Thyroid gland (tissue), 4 donors: ENCODE measurements at regions not wholly inside any gene's neighbourhood (a gene's known extent, or its start where the extent isn't known, plus 50 kb on each side); places are given as distances from the start of the nearest gene placed in this dataset.

Experiments
- POLR2A ChIP-seq, 2 donors: fragments of 450-650 bp; IDR thresholded peaks; one replicate each; pipeline ENCODE4 v1.6.1; 2017; ENCODE audit warnings: antibody characterized with exemption in 2 of 2, mild to moderate bottlenecking in 2 of 2, moderate library complexity in 1 of 2
- TF ChIP-seq, protein P1 (sequence below), 6 experiments: fragments of 200-600 bp in 3 of 6; fragments of 450-650 bp in 3 of 6; sonication (generic) in 3 of 6; IDR thresholded peaks; one replicate each; pipeline ENCODE4 v1.5.1; 2016 to 2019; ENCODE audit warnings: antibody characterized with exemption in 6 of 6, mild to moderate bottlenecking in 2 of 6, inconsistent platforms in 1 of 6, moderate library complexity in 1 of 6

GRCh38 chr10:112054516-112054915, 129.0 kb downstream of the GPAM start:
- TF ChIP-seq, protein P1, sequence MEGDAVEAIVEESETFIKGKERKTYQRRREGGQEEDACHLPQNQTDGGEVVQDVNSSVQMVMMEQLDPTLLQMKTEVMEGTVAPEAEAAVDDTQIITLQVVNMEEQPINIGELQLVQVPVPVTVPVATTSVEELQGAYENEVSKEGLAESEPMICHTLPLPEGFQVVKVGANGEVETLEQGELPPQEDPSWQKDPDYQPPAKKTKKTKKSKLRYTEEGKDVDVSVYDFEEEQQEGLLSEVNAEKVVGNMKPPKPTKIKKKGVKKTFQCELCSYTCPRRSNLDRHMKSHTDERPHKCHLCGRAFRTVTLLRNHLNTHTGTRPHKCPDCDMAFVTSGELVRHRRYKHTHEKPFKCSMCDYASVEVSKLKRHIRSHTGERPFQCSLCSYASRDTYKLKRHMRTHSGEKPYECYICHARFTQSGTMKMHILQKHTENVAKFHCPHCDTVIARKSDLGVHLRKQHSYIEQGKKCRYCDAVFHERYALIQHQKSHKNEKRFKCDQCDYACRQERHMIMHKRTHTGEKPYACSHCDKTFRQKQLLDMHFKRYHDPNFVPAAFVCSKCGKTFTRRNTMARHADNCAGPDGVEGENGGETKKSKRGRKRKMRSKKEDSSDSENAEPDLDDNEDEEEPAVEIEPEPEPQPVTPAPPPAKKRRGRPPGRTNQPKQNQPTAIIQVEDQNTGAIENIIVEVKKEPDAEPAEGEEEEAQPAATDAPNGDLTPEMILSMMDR (IDR thresholded peaks at IDR 0.05) = no peak
- no peak for TF ChIP-seq POLR2A (IDR thresholded peaks at IDR 0.05)
